Endothelial cell of umbilical vein (primary cell): ENCODE measurements at regions not wholly inside any gene's neighbourhood (a gene's known extent, or its start where the extent isn't known, plus 50 kb on each side); places are given as distances from the start of the nearest gene placed in this dataset.

ENCODE experiments used
- BruUV-seq: library from RNA; stranded (reverse); fragments of 400-500 nt; replicated peaks from 2 replicates; lab custom pipeline; 2021; lab: Mats Ljungman, UMichigan
- CTCF ChIA-PET: fragments of 300-600, 350-600 bp; sonication (Branson Sonifier 250); formaldehyde crosslinking; loops from one replicate; lab custom pipeline; 2021; ENCODE audit warnings: antibody characterized with exemption, inconsistent platforms; lab: Charles Lee
- POLR2A ChIA-PET: fragments of 300-600, 350-600 bp; sonication (Branson Sonifier 250); formaldehyde crosslinking; loops from one replicate; lab custom pipeline; 2021; ENCODE audit warnings: antibody characterized with exemption, inconsistent platforms; lab: Charles Lee
- DNase-seq: peaks from one replicate; pipeline ENCODE4 v3.0.0-alpha.2; 2011; ENCODE audit warnings: low read depth, low spot score
- FAIRE-seq: peaks from 2 replicates; lab custom pipeline; 2011; peaks lifted over from hg19 to GRCh38; lab: Jason Lieb, UNC
- H2AFZ ChIP-seq: 2 replicates; pipeline ENCODE4 v1.6.0; 2012; ENCODE audit warnings: low read depth, low read length, control low read depth, inconsistent platforms
- H3K27ac ChIP-seq: 2 replicates; pipeline ENCODE4 v1.5.1; 2011; ENCODE audit warnings: low read depth, mild to moderate bottlenecking, control low read depth, low read length, moderate library complexity; ENCODE audit not compliant: insufficient read depth
- H3K27me3 ChIP-seq, 2 experiments: 2 replicates each; pipeline versions ENCODE4 v1.6.0 to v1.6.1; 2011; ENCODE audit warnings: low read length in 2 of 2, mixed read lengths in 1 of 2; ENCODE audit not compliant: control insufficient read depth in 2 of 2, insufficient read depth in 2 of 2
- H3K36me3 ChIP-seq, 2 experiments: 2 replicates in 1 of 2; 3 replicates in 1 of 2; pipeline ENCODE4 v1.5.1; 2011; ENCODE audit warnings: low read length in 2 of 2, mild to moderate bottlenecking in 1 of 2, moderate library complexity in 1 of 2; ENCODE audit not compliant: control insufficient read depth in 2 of 2, insufficient read depth in 2 of 2; ENCODE audit errors: extremely low read depth in 1 of 2
- H3K4me1 ChIP-seq: 3 replicates; pipeline ENCODE4 v1.5.1; 2011; ENCODE audit warnings: mild to moderate bottlenecking, low read length; ENCODE audit not compliant: control insufficient read depth, insufficient read depth; ENCODE audit errors: extremely low read depth
- H3K4me2 ChIP-seq: 2 replicates; pipeline ENCODE4 v1.6.1; 2011; ENCODE audit warnings: low read length, control low read depth, mixed read lengths; ENCODE audit not compliant: insufficient read depth
- H3K4me3 ChIP-seq, 3 experiments: fragments of 200-600 bp in 1 of 3; sonication (generic), shearing (Covaris generic) in 1 of 3; replicated peaks in 1 of 3; 2 replicates each; pipeline ENCODE4 v1.5.1; 2011 to 2016; ENCODE audit warnings: control low read depth in 3 of 3, low read length in 3 of 3, mild to moderate bottlenecking in 2 of 3, inconsistent platforms in 1 of 3, low read depth in 1 of 3, moderate library complexity in 1 of 3; ENCODE audit not compliant: insufficient read depth in 1 of 3
- H3K79me2 ChIP-seq: 2 replicates; pipeline ENCODE4 v1.6.0; 2012; ENCODE audit warnings: low read length, inconsistent platforms; ENCODE audit not compliant: control insufficient read depth, insufficient read depth
- H3K9ac ChIP-seq: replicated peaks from 2 replicates; pipeline ENCODE3; 2011; ENCODE audit warnings: low read length, control low read depth; ENCODE audit not compliant: insufficient read depth; ENCODE audit errors: extremely low read depth
- H3K9me1 ChIP-seq: replicated peaks from 3 replicates; pipeline ENCODE4 v1.6.0; 2011; ENCODE audit warnings: mild to moderate bottlenecking, low read length; ENCODE audit not compliant: control insufficient read depth, insufficient read depth; ENCODE audit errors: extremely low read depth
- H3K9me3 ChIP-seq: replicated peaks from 2 replicates; pipeline ENCODE4 v1.5.1; 2012; ENCODE audit warnings: low read length, inconsistent platforms; ENCODE audit not compliant: control insufficient read depth, insufficient read depth
- H4K20me1 ChIP-seq: replicated peaks from 2 replicates; pipeline ENCODE3; 2011; ENCODE audit warnings: mild to moderate bottlenecking, low read length; ENCODE audit not compliant: control insufficient read depth, insufficient read depth; ENCODE audit errors: extremely low read depth
- EZH2 ChIP-seq: IDR thresholded peaks from 2 replicates; pipeline ENCODE4 v1.6.1; 2012; ENCODE audit warnings: borderline replicate concordance, low read depth, mild to moderate bottlenecking, moderate library complexity, low read length, inconsistent platforms; ENCODE audit not compliant: severe bottlenecking
- GATA2 ChIP-seq: IDR thresholded peaks from 2 replicates; pipeline ENCODE4 v1.7.0; 2011; ENCODE audit warnings: low read depth, mild to moderate bottlenecking, moderate library complexity, mixed read lengths, low read length; ENCODE audit not compliant: insufficient read length, insufficient read depth
- JUN ChIP-seq: IDR thresholded peaks from 2 replicates; pipeline ENCODE4 v1.6.1; 2011; ENCODE audit warnings: borderline replicate concordance, low read depth; ENCODE audit not compliant: insufficient read length, insufficient read depth
- dilution Hi-C: fragments of 300-500 bp; cut with MboI; formaldehyde crosslinking; loops from one replicate; pipeline ENCODE4 v1.15.0; 2019; ENCODE audit warnings: low sequenced_read_pairs; ENCODE audit not compliant: extremely low pct_ligation_motif_present
- intact Hi-C: fragments of 100-400 bp; cut with micrococcal nuclease; formaldehyde crosslinking; loops from one replicate; pipeline ENCODE4 v1.10.0; 2022
- TF ChIP-seq, protein P1 (sequence below), 2 donors: IDR thresholded peaks; 1 replicate in 1 of 2; 2 replicates in 1 of 2; pipeline ENCODE4 v1.5.1; 2011; ENCODE audit warnings: low read length in 2 of 2, mild to moderate bottlenecking in 2 of 2, moderate library complexity in 2 of 2, control low read depth in 1 of 2, inconsistent platforms in 1 of 2, low read depth in 1 of 2; ENCODE audit not compliant: insufficient read depth in 1 of 2; ENCODE audit errors: extremely low read depth in 1 of 2

- Histone ChIP-seq H3K4me3 (no peak overlapping the region), H3K4me1 (no peaks in the 10 kb centered on the region), H3K9me1 (no peaks in the 10 kb centered on the region), H3K9ac (no peak overlapping the region), H3K79me2 (no peaks in the 10 kb centered on the region), H3K9me3 (no peaks in the 10 kb centered on the region), H3K27me3 (no peaks in the 10 kb centered on the region), H4K20me1 (no peaks in the 10 kb centered on the region), H3K36me3 (no peaks in the 10 kb centered on the region), H2AFZ (no peak overlapping the region), H3K4me2 (no peak overlapping the region), H3K27ac (no peak overlapping the region)
- intact Hi-C loops (no loop called here), dilution Hi-C loops (no loop called here)
- TF ChIP-seq EZH2: no peak
- TF ChIP-seq, protein P1, sequence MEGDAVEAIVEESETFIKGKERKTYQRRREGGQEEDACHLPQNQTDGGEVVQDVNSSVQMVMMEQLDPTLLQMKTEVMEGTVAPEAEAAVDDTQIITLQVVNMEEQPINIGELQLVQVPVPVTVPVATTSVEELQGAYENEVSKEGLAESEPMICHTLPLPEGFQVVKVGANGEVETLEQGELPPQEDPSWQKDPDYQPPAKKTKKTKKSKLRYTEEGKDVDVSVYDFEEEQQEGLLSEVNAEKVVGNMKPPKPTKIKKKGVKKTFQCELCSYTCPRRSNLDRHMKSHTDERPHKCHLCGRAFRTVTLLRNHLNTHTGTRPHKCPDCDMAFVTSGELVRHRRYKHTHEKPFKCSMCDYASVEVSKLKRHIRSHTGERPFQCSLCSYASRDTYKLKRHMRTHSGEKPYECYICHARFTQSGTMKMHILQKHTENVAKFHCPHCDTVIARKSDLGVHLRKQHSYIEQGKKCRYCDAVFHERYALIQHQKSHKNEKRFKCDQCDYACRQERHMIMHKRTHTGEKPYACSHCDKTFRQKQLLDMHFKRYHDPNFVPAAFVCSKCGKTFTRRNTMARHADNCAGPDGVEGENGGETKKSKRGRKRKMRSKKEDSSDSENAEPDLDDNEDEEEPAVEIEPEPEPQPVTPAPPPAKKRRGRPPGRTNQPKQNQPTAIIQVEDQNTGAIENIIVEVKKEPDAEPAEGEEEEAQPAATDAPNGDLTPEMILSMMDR (IDR thresholded peaks at IDR 0.05; ENCODE audit: extremely low read depth in 1 of 2, insufficient read depth in 1 of 2, low read depth in 1 of 2, low read length in 2 of 2): no peak
- no peak for TF ChIP-seq JUN
- no peak for TF ChIP-seq GATA2
- no TSS peak for BruUV-seq
- FAIRE-seq (no peak), DNase-seq (no peak)
- ChIA-PET POLR2A (no interaction called here), CTCF (interaction anchor here (1.0 kb wide), 1 partner anchor 305 kb away, joined by 3 read pairs; no protein-coding TSS in a partner anchor)
These were observed 223.1 kb downstream of the CALCRL start for GRCh38 chr2:187224989-187225388.

- BruUV-seq: no TSS peak
These were observed 228.0 kb downstream of the CALCRL start for GRCh38 chr2:187220071-187220470.

More at GRCh38 chr2:187220071-187220470, 228.0 kb downstream of the CALCRL start:
- H3K9ac ChIP-seq: no peak overlapping the region
- no peaks in the 10 kb centered on the region for H3K27me3 ChIP-seq
- dilution Hi-C loops (no loop called here), intact Hi-C loops (no loop called here)
- no peaks in the 10 kb centered on the region for H3K36me3 ChIP-seq
- ChIA-PET CTCF (no interaction called here), POLR2A (no interaction called here)
- FAIRE-seq (no peak), DNase-seq (no peak)
- H2AFZ ChIP-seq: no peak overlapping the region
- no peaks in the 10 kb centered on the region for H4K20me1 ChIP-seq
- H3K9me1 ChIP-seq: no peaks in the 10 kb centered on the region
- TF ChIP-seq EZH2: no peak
- no peaks in the 10 kb centered on the region for H3K79me2 ChIP-seq
- no peaks in the 10 kb centered on the region for H3K9me3 ChIP-seq
- H3K27ac ChIP-seq: no peak overlapping the region
- H3K4me2 ChIP-seq: no peak overlapping the region
- no peaks in the 10 kb centered on the region for H3K4me1 ChIP-seq
- no peak overlapping the region for H3K4me3 ChIP-seq
